NCI-H2171 (cell line): ENCODE measurements at regions not wholly inside any gene's neighbourhood (a gene's known extent, or its start where the extent isn't known, plus 50 kb on each side); places are given as distances from the start of the nearest gene placed in this dataset.
"Not testable (repeated sequence)": the region's sequence is repeated elsewhere in the genome, so short reads cannot be mapped to it uniquely, and the experiment has no call there.

Experiments
- DNase-seq: peaks from one replicate; lab custom pipeline; 2025; lab: John Stamatoyannopoulos, UW

DNA sequence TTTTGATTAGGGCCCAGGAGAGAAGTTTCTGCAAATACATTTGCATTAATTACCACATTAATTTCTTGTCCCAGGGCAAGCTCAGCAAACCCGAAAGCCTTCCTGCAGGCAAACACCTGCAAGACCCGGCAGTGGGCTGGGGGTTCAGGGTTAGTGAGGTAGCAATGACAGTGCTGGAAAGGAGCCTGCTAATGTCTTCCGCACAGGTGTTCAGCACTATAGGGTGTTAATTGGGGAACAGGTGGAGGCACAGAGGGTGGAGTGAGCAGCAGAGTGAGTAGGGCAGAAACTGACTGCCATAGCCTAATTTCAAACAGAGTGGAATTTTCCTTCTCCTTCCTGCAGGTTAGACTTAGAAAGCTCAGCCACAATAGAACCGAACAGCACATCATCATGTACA, 50.9 kb upstream of the UBASH3B start:
- peak; percentile 10 for DNase-seq

DNA sequence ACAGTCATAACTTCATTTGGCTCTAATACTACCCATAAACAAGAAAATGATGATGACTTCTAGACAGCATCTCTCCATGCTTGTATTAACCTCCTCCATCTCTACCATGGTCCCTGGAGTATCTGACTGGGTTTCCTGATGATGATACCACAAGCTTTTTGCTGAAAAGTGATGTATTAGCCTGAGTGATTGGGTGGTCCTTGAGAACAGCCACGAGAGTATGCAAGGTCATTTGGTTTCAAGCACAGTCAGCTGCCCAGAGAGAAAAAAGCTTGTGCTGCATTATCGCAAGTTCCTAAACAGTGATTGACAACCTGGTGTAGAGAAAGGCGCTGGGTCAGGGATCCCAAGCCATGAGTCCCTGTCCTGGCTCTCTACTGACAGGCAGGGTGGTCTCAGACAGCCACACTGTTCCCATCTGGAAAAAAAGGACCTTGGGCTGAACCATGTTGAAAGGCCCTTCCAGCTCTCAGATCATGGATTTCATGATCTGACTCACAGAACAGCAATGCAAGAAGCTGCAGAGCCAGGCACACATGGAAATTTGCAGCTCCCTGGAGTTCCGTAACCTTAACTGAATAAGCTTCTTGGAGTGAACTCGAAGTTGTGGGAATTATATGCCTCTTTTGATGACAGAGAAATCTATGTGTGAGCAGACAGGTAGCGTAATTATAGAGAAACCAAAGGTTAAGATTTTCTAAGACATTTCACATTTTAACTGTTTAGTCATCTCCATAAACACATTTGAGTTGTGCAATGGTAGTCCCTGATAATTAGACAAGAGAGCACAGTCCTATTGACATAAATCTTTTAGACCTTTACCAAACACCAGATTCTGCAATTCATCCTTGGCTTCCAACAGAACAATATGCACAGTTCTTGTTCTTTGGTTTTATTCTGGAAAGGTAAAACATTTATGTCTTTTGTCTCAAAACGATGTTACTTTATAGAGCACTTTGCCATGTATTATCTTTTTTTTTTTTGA, 54.1 kb upstream of the UBASH3B start:
- no peak for DNase-seq

DNA sequence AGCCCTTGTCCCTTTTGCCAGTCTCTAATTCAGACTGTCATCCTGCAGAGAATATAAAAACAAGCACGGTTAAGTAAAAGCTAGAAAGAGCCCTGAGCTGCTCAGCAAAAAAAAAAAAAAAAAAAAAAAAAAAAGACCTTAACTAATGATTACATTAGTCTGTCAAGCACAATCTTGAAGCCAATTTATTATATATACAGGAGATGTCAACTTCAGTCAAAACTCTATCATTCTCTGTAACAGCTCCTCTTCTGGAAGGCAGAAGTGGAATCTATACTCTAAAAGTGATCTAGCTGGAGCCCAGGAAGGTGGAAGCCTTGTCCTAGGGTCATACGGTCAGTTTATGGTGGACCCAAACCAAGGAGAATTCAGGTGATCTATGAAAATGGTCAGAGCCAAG, 55.2 kb upstream of the UBASH3B start:
- DNase-seq = no peak

DNA sequence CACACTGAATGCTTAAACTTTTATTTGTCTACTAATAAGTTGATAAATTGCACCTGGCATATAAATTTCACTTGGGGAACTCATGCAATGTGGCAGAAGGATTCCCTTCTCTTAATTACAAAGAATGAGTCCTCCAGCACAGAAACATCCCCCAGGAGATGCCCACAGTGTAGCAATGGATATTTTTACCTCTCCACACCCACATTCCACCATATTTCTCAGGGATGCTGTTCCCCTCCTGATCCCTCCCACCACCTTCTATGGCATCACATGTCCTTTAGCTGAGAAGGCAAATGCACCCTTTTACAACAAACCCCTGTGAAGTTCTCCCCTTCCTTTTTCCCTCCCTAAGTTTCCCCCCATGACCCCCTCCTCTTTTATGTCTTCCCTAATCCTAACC, 56.1 kb upstream of the UBASH3B start:
- DNase-seq = no peak

DNA sequence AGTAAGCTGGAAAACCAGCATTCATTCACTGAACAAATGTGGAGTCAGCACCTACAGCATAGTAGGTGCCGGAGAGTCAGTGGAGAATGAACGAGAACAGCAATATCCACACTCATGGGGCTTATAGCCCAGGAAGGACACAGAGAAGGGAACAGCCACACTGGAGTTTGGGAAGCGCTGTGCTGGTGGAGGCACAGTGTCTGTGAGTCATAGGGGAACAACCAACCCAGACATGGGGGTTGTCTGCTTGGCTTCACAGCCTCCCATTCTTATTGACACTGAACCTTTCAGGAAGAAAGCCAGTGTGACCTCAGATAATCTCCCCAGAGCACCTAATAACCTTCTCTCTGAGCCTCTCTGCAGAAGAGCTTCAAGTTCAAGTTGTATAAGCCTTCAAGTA, 56.6 kb upstream of the UBASH3B start:
- no peak for DNase-seq

DNA sequence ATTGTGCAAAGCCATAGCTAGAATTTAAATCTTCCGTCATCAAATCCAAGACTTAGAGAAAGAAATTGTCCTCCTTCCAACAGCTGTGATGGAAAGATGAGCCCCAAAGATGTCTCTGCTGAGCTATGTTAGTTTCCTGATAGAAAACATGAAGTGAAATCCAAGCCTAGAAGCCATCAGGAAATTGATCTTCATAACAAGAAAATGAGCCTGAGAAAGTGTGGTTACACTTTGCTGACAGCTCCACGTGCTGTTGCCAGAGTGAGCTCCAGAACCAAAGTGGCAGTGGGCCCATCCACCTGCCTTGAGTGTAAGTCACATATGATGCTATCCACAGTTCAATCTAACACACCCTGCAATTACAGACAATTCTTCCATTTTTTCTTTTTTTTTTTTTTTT, 58.0 kb upstream of the UBASH3B start:
- no peak for DNase-seq

DNA sequence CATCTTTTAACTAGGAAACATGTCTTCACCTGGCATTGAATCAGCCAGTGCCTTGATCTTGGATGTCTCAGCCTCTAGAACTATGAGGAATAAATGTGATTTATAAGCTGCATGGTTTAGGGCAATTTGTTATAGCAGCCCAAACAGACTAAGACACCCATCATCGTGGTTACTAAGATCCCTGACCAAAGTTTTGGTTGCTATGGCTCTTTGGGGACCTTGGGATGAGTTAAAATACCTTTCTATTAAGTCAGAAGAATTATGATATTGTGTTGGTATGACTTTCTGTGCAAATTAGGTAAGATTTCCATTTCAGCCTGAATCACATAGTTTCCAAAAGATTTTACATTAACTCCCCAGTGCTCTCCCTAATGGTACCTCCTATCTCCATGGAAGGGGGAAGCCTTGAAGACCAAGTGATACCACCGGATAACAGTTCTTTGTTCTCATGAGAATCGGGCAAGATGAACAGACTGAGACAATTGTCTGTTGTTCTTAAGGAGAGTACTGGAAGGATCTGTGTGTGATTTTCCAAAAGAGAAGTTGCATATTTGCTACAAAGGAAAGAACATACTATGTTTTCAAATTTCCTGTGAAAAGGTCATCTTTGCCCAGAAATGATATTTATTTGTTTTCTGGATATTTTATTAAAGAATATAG, 60.4 kb upstream of the UBASH3B start:
- no peak for DNase-seq

DNA sequence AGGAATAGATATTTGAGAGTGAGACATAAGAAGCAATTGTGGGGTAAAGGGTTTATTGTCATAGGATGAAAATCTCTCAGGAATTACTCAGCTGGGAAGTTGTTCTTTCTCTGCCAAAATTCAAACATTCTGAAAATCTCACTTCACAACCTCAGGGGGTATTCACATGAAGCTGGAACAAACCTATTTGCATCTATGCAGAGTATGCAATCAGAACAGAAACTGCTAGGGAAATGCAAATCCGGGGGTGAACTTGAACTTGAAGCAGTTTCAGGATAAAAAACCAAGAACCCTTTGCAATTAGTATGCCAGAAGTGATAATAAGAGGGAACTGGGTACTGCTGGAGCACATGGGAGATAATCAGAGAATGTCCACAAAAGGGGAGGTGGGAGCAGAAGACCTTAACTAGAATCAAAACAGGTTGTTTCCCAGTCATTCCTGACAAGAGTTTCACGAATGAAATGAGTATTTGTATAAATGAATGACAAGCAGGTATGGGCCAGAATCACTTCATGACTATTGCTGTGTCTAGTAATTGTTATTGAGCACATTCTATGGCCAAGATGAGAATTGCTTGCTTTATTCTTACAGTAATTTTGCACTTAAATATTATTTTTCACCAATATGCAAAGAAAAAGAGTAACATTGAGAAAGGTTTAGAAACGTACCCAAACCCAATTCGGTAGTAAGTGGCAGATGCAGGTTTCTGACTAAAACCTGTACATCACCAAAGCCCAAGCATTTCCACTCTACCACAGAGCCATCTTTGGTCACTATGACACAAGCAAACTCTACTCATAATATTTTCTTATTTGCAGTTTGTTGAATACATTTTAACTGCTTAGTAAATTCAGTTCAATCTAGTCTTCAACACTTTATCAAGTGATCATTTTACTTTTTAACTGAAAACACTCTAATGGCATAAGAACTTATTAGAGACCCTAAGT, 61.8 kb upstream of the UBASH3B start:
- no peak for DNase-seq

DNA sequence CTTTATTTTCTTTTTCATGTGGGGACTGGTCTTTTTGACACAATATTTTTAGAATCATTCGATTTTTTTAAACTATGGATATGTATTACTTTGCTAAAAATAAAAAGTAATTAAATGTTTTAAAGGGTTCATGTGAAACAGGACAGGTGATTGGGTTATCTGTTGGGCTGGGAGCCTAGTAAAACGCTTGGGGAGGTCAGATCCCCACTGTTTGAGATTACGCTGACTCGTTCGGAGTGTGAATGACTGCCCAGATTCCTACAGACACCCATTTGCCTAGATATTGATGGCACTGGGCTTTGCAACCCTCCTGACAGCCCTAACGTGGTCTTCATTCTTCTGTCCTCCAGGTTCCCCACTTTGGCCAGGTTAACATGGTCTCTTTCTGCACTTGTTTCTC, 62.9 kb upstream of the UBASH3B start:
- DNase-seq = no peak

DNA sequence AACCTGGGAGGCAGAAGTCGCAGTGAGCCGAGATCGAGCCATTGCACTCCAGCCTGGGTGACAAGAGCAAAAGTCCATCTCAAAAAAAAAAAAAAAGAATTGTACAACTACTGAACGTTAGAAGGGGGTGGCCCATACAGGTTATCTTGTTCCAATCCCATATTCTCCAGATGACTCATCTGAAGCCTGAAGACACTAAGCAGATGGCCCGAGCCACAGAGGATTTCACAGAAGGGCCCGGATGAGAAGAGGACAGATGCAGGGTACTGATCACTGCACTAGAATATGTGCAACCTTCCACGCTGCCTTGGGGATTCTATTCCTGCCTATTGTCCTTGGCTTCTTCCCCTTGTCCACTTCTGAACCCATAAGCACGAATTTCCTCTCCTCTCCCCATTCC, 70.9 kb upstream of the UBASH3B start:
- DNase-seq = no peak

DNA sequence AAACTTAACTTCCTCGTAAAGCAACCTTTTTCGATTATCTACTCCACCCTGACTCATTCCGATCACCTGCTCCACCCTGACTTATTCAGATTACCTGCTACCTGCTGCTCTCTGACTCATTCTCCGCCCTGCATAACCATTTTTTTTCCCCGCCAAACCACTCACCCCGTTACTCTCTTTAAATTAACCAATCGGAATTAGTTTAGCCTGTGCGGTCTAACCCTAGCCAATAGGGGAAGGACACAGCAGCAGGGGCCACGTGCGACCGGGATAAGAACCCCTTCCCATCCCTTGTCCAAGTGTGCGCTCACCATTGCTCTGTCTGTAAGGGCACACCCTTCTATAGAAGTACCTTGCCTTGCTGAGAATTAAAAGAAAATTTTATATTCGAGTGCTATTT, 75.5 kb upstream of the UBASH3B start:
- peak; percentile 40 for DNase-seq

DNA sequence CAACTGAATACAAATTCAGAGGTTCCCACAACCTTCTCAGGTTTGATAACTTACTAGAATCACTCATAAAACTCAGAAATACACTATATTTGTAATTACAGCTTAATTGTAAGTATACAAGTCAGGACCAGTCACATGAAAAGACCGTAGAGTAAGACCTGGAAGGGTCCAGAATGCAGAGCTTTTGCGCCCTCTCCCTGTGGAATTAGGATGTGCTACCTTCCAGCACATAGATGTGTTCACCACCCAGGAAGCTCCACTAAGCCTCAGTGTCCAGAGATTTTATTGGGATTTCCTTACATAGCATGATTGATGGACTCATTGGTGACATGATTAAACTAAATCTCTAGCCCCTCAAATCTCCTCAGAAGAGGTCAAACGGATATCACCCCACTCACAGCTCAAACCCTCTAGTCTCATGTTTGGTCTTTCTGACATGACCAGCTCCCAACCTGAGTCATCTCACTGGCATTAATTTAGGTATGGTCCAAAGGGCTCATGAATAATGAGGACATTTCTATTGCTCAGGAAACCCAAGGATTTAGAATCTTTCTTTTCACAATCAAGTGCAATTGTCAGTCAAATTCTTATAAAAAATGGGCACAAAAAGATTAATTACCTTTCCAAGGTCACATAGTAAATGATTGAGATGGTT, 77.2 kb upstream of the UBASH3B start:
- no peak for DNase-seq

DNA sequence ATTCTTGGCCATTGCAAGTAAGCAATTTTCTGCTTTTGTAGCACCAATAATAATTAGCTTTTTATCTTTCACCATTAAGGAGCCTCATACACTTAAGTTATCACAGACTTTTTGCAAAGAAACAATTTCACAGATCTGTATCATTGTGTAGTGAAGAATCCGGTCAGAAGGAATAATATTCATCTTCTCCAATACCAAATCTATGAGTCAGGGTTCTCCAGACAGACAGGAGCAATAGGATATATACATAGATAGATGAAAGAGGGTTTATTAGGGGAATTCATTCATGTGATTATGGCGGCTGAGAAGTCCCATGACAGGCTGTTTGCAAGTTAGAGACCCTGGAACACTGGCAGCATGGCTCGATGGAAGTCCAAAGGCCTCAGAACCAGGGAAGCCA, 82.9 kb upstream of the UBASH3B start:
- no peak for DNase-seq

DNA sequence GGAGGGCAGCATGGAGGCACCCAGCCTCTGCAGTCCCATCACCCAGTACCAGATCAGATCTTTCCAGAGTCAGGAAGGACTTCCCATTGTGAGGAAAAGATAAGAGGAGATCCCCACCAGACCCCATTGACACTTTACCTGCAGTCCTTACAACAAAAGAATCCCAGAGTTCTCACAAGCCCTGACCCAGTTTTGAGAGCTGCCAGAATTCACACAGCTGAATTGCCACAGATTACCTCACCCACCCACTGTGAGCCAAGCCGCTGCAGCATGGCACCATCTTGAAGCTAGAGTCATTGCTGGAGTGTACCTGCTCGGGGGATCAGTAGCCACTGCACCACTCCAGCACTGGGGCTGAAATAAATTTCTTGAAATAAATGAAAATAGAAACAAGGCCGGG, 91.8 kb upstream of the UBASH3B start:
- no peak for DNase-seq

DNA sequence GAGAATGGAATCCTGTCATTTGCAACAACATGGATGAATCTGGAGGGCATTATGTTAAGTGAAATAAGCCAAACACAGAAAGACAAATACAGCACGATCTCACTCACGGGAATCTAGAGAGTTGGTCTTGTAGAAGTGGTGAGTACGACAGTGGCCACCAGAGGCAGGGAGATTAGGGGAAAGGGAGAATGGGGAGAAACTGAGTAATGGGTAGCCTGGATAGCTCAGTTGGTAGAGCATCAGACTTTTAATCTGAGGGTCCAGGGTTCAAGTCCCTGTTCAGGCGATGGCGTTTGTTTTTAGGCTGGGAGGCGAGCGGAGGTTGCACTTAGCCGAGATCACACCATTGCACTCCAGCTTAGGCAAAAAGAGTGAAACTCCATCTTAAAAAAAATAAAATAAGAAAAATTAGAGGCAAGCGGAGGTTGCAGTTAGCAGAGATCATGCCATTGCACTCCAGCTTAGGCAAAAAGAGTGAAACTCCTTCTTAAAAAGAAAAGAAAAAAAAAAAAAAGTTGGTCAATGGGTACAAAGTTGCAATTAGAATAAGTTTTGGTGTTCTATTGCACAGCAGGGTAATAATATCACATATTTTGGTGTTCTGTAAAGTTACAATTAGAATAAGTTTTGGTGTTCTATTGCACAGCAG, 95.7 kb upstream of the UBASH3B start:
- DNase-seq = no peak

DNA sequence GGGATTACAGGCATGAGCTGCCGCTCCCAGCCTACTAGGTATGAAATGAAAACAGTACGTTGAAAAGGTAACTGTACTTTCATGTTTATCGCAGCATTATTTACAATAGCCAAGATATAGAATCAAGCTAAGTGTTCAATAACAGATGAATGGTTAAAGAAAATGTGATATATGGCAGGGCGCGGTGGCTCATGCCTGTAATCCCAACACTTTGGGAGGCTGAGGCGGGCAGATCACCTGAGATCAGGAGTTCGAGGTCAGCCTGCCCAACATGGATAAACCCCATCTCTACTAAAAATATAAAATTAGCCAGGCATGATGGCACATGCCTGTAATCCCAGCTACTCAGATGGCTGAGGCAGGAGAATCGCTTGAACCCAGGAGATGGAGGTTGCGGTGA, 96.3 kb upstream of the UBASH3B start:
- DNase-seq = not testable (repeated sequence)

DNA sequence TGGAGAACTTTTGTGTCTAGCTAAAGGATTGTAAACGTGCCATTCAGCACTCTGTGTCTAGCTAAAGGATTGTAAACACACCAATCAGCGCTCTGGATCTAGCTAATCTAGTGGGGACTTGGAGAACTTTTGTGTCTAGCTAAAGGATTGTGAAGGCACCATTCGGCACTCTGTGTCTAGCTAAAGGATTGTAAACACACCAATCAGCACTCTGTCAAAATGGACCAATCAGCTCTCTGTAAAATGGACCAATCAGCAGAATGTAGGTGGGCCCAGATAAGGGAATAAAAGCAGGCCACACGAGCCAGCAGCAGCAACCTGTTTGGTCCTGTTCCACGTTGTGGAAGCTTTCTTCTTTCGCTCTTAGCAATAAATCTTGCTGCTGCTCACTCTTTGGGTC, 98.4 kb upstream of the UBASH3B start:
- not testable (repeated sequence) for DNase-seq

DNA sequence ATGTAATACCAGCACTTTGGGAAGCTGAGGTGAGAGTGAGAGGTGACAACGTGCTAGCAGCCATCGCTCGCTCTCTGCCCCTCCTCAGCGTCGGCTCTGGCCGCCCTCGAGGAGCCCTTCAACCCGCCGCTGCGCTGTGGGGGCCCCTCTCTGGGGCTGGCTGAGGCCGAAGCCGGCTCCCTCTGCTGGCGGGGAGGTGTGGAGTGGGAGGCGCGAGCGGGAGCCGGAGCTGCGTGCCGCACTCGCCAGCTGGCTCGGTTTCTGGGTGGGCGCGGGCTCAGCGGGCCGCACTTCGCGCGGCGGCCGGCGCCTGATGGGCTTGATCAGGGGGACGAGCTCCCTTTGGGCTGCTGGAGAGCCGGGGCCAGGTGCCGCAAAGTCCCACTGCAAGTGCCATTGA, 98.9 kb upstream of the UBASH3B start:
- DNase-seq = peak; percentile 11

DNA sequence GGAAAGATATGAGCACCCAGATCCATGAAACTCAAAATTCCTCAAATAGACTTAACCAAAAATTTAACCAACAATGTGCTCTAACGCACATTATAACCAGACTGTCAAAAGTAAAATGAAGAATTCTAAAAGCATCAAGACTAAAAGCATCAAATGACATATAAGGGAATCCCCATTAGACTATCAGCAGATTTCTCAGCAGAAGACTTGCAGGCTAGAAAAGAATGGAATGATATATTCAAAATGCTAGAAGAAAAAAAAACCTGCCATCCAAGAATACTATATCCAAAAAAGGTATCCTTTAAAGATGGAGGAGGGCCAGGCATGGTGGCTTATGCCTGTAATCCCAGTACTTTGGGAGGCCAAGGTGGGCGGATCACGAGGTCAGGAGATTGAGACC, 117.5 kb upstream of the UBASH3B start:
- DNase-seq = no peak

DNA sequence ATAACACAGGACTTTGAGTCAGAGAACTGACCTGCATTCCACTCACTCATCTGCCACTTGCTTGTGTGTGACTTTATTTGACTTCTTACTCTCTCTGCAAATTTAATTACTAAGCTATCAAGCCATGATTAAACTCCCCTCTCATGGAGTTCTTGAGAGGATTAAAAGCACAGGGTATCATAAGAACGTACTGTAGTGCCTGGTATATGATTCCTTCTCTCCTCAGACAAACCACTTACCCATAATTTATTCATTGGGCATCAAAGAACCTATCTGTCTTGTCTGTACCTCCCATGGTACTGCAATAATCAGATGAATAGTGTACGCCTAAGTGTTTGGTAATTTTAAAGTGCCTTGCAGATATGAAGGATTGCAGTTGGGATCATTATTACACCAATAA, 130.6 kb upstream of the UBASH3B start:
- DNase-seq = no peak
